Glomerular endothelial cell (primary cell): ENCODE measurements at regions not wholly inside any gene's neighbourhood (a gene's known extent, or its start where the extent isn't known, plus 50 kb on each side); places are given as distances from the start of the nearest gene placed in this dataset.
"Not testable (repeated sequence)": the region's sequence is repeated elsewhere in the genome, so short reads cannot be mapped to it uniquely, and the experiment has no call there.

ENCODE experiments used
- DNase-seq: peaks from one replicate; pipeline ENCODE4 v3.0.0-alpha.2; 2011; ENCODE audit warnings: low read depth, low spot score; ENCODE audit errors: extremely low read depth

DNA sequence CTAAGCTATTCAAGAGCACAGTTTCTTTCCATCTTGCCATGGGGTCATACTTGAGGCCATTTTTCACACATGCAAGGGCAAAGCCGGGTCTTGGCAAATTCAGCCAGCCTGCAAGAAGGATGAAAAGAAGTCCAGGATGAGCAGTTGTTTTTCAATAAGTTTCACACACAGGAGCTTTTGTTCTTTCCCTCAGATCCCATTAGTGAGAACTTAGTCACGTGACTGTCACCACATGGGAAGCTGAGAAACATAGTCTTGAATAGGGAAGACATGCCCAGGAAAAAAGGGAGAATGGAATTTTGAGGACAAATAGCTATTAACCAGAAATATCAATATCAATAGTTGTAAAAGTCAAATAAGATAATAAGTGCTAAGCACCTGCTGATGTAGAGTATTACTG lies 137.7 kb downstream of the AHR start:
- DNase-seq, result no peak

DNA sequence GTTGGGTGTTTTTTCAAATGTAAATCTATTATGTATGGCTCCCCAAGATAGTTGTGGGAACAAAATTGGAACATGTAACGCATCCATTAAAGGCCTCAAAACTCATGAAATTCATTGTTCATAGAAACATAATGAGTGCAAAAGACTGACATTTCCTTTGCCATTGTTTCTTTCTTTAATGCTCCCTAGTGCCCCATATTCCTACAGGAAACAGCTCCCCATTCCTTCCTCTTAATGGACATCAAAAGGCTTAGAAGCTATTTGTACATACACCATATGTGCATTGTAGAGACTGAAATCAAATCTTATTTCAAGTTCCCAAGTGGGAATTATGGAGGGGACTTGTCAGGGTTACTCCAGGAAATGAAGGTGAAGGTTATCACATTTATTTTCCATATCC lies 139.1 kb downstream of the AHR start:
- no peak for DNase-seq

DNA sequence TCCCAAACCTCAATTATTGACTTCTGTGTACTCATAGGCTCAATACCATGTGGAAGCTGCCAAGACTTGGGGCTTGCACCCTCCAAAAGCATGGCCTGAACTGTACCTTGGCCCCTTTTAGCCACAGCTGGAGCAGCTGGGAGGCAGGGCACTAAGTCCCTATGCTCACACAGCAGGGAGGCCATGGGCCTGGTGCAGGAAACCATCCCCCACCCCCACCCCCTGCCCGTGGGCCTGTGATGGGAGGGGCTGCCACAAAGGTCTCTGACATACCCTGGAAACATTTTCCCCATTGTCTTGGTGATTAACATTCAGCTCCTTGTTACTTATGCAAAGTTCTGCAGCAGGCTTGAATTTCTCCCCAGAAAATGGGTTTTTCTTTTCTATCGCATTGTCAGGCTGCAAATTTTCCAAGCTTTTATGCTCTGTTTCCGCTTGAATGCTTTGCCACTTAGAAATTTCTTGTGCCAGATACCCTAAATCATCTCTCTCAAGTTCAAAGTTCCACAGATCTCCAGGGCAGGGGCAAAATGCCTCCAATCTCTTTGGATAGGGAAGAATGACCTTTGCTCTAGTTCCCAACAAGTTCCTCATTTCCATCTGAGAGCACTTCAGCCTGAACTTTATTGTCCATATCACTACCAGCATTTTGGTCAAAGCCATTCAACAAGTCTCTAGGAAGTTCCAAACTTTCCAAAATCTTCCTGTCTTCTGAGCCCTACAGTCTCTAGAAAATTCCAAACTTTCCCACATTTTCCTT lies 141.8 kb downstream of the AHR start:
- not testable (repeated sequence) for DNase-seq

DNA sequence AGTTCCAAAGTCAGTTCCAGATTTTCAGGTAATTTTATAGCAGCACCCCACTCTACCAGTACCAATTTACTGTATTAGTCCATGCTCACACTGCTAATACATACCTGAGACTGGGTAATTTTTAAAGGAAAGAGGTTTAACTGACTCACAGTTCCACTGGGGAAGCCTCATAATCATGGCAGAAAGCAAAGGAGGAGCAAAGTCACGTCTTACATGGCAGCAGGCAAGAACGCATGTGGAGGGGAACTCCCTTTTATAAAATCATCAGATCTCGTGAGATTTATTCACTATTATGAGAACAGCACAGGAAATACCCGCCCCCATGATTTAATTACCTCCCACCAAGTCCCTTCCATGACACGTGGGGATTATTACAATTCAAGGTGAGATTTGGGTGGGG lies 142.4 kb downstream of the AHR start:
- no peak for DNase-seq

DNA sequence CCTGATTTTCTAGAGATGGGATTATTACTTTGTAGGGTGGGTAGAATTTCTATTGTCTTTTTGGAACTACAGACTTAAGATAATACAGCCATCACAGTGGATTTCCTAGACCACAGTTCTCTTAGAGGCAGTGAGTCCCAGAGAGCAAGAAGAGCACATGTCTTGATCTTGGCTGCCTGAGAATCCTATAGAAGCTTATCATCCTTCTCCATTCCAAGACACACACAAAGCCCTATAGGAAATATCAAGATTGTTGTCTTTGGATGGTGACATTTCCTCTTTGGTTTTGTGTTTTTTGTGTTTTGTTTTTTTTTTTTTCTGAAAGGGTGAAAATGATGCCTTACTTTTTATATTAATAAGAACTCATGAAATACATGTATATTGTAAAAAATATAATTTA lies 143.1 kb downstream of the AHR start:
- no peak for DNase-seq

DNA sequence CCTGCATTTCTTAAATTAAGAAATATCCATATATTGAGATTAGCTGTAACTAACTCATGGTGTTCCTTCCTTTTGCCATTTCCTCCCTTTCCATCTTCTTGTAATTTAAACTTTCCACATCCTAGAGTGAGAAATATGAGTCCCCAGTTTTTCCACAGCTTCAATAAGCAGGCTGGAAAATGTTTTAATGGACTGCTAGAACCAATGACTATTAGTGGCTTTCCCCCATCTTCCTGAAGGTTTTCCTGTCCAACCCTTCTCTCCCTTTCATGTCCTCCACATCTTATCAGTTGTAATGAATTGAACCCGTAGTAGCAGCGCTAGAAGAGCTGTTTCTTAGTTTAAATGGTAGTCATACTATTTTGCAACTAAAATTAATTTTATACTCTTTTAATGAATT lies 145.7 kb downstream of the AHR start:
- no peak for DNase-seq

DNA sequence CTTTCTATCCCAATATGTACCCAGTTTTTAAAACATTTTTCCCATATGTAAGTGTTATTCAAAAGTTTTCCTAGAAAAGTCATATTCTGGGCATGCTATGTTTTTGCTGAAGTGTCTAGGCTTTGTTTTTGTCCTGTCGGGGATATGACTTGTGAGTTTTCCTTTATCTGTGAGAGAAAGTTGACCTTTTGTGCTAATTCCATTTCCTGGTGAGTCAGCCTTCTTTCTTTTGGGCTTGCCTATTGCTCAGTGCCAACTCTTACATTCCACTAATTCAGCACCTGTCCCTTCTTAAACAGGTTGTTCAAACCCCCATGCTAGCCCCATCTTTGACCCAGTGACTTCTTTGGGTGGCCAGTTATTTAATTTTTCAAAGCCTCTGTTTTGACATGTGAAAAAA lies 146.2 kb downstream of the AHR start:
- DNase-seq, result peak; percentile 78

DNA sequence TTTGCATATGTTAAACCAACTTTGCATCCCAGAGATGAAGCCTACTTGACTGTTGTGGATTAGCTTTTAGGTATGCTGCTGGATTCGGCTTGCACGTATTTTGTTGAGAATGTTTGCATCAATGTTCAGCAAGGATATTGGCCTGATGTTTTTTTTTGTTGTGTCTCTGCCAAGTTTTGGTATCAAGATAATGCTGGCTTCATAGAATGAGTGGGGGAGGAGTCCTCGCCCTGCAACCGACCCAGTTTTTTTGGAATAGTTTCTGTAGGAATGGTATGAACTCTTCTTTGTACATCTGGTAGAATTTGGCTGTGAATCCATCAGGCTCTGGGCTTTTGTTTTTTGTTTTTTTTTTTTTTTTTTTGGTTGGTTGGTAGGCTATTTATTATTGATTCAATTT lies 147.9 kb downstream of the AHR start:
- no peak for DNase-seq

DNA sequence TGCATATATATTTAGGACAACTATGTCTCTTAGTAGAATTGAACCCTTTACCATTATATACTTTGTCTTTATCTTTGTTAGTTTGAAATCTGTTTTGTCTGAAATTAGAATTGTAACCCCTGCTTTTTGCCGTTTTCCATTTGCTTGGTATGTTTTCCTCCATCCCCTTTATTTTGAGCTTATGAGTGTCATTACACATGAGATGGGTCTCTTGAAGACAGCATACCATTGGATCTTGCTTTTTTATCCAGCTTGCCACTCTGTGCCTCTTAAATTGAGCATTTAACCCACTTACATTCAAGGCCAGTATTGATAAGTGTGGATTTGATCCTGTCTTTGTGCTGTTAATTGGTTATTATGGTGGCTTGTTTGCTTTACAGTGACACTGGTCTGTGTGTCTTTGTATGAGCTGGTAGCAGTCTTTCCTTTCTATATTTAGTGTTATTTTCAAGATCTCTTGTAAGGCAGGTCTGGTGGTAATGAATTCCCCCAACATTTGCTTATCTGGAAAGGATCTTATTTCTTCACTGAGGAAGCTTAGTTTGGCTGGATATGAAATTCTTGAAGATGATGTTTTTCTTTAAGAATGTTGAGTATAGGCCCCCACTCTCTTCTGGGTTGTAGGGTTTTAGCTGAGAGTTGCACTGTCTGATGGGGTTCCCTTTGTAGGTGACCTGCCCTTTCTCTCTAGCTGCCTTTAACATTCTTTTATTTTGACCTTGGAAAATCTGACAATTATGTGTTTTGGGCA lies 149.5 kb downstream of the AHR start:
- DNase-seq, result no peak

DNA sequence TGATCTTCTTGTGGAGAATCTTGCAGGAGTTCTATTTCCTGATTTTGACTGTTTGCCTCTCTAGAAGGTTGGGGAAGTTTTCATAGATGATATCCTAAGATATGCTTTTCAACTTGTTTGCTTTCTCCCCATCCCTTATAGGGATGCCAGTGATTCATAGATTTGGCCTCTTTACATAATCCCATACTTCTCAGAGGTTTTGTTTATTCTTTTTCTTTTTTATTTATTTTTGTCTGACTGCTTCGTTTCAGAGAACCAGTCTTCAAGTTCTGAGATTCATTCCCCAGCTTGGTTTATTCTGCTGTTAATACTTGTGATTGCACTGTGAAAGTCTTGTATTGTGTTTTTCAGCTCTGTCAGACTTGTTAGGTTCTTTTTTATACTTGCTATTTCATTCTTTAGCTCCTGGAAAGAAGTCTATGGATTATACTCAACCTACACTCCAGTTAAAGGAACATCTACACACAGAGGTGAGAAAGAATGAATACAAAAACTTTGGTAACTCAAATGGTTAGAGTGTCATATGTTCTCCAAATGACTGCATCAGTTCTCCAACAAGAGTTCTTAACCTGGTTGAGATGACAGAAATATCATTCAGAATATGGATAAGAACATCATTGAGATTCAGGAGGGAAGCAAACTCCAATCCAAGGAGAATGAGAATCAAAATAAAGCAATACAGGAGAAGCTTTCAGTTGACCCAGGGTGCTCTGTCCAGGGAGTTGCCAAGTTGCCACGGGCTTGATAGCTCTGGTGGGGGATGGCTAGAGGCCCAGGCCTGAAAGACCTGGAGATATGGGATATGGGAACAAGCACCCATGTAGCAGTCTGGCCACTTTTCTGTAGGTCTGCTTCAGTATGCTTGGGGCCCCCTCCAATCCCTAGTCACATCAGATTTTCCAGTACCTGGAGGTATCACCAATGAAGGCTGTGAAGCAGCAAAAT lies 150.3 kb downstream of the AHR start:
- DNase-seq, result no peak

DNA sequence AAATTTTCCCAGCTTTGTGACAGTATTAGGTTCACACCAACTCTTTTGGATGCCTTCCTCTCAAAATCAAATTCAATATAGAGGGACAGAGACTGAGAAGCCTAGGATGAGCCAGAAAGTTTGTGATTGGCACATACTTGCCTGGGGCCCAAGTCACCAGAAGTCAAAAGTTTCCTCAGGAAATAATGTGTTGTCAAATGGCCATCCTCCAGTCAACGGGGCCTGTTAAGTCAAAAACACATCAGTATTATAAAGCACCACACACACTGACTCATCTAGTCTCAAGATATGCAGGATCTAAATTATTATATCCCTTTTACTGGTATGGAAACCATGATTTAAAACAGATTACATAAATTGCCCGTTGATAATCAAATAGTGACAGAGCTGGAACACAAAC lies 158.1 kb downstream of the AHR start:
- no peak for DNase-seq

DNA sequence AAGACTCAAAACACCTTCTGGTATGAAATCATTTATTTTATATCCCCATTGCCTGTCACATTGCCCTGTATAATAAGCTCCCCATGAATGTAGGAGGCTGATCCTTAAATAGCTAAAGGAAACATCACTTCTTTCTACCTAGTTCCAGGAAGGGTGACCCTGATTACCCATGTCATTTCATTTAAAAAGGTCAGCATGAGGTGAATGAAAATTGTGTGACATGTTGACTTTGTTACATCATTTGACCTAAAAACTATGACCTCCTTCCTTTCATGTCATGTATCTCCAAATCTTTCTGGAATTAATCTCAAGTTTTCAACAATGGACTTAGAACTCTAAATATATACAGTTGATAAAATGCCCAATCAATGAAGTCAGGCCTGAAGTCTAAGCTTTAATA lies 161.5 kb downstream of the AHR start:
- DNase-seq, result no peak

DNA sequence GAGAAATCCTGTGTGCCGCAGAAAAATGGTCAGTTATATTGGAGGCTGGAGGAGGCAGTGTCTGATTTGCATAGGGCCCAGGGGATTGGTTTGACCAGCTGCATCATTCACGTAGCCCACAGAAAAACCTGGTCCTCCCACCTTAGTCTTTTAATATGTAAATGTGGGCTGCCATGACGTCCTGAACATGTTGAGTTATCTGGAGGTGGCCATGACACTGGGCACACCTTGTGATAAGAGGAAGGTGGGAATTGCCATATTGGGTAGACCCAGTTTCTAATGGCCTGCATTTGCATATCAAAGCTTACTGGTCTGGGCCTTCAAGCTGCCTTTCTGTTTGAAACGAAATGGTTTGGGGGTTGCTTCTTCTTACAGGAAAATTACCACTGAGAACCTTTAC lies 162.2 kb downstream of the AHR start:
- DNase-seq, result no peak

DNA sequence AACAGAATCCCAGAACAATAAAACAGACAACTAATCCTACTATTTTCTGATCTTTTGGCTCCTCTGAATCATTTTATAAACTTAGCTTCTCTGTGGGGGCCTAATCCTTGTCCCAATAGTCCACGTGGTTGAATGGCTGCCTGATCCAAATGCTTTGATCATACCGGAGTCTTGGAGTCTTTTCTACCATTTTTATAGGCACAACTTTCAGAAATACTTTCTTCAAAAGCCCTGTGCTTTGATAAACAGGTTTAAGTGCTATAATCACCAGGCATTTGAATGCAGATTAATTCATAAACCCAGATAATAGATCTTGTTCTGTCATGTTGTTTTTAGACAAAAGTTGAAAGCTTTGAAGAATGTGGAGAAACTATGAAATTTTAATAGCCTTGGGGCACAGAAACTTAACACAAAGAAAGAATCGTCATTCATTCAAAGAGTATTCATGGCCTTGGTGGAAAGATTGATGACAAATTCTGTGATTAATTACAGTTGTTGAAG lies 163.7 kb downstream of the AHR start:
- DNase-seq, result no peak

DNA sequence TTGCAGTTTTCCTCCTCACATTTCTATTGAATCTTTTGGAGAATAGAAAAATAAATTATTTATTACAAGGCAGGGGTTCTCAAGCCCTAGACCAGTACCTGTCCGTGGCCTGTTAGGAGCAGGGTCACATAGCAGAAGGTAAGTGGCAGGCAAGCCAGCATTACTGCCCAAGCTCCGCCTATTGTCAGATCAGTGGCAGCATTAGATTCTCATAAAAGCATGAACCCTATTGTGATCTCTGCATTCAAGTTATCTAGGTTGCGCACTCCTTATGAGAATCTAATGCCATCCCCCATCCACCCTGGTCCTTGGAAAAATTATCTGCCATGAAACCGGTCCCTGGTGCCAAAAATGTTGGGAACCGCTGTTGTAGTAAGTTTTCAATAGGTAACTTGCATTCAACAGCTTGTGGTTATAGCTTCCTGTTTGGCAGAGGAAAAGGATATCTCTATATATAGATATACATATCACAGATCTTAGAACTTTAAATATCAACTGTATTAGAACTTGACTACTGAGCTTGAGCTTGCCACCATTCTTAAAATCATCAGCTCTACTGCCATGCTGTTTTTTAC lies 165.1 kb downstream of the AHR start:
- DNase-seq, result no peak

DNA sequence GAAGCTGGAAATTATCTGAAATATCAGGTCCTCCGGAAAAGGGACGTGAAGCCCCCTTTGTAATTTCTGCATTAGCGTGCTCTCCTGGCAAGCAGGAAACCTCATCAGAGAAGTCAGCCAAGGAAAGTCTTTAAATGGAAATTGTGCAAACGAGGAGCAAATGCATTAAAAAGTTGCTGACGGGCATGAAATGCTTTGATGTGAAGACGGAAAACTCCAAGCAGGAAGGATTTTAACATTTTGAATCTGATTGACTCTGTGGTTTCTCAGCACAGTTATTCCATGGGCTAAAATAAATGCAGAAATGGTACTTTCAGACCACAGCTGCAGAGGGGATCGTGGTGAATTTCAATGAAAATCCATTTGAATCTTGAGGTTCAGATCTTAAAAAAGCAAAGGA lies 167.8 kb downstream of the AHR start:
- no peak for DNase-seq

DNA sequence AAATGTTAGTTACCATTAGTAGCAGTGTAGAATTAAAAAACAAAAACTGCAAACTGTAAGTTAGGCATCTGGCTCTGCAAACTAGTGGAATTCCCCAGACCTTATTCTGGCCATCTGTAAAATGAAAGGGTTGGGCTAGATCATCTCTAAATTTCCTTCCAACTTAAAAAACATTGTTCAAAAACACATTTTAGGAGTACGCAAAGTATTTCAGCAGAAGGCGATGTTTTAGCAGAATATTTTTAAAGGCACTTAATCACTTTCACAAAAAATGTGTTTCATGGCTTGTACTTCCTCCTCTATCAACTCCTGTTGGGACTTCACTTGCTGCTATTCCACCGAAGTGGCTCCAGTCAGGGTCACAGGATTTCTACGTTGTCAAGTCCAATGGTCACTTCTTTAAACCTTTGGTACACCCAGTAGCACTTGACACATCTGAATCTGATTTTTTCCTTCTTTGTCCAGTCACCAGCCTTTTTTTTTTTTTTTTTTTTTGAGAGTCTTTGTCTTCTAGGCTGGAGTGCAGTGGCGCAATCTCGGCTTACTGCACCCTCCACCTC lies 169.0 kb downstream of the AHR start:
- DNase-seq, result no peak

DNA sequence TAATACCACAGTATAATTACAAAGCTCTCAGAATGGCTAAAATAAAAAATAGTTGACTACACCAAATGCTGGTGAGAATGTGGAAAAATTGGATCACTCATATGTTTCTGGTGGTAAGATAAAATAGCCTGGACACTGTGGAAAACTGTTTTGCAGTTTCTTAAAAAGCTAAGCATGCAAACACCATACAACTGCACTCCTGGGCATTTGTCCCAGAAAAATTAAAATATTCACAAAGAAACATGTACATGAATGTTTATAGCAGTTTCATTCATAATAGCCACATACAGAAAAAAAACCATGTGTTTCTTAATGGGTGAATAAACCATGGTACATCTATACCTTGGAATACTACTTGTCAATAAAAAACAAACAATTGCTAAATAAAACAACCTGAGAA lies 172.9 kb downstream of the AHR start:
- no peak for DNase-seq

DNA sequence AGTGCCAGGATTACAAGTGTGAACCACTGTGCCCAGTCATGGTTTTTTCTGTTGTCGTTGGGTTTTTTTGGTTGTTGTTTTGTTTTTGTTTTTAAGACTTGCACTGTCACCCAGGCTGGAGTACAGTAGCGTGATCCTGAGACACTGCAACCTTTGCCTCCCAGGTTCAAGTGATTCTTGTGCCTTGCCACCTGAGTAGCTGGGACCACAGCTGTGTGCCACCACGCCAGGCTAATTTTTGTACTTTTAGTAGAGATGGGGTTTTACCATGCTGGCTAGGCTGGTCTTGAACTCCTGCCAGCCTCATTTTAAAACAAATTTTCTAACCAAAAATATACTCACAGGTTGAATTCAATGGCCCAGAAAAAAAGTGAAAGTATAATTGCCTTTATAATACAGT lies 174.1 kb downstream of the AHR start:
- DNase-seq, result no peak

DNA sequence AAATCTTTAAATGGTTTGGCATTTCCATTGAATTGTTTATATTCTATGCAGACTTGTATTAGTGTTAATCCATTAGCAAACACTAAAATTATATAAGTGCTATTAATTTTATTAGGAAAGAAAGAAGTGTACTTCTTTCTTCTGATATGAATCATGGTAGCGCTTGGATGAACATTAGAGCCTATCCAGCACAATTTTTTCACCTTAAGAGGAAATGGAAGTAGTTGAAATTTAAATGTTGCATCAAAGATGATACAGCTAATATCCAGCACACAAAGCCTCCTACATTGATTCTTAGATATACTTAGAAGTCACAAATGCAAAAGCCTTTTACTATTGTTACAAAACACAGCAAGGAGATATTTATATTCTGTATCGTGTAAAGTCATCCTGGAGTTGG lies 174.5 kb downstream of the AHR start:
- DNase-seq, result no peak
